ENCODE measurements at regions not wholly inside any gene's neighbourhood (a gene's known extent, or its start where the extent isn't known, plus 50 kb on each side); places are given as distances from the start of the nearest gene placed in this dataset.

GRCh38 chr4:79798047-79798446 is 275.0 kb downstream of the ANTXR2 start:
- TF ChIP-seq, protein P1, sequence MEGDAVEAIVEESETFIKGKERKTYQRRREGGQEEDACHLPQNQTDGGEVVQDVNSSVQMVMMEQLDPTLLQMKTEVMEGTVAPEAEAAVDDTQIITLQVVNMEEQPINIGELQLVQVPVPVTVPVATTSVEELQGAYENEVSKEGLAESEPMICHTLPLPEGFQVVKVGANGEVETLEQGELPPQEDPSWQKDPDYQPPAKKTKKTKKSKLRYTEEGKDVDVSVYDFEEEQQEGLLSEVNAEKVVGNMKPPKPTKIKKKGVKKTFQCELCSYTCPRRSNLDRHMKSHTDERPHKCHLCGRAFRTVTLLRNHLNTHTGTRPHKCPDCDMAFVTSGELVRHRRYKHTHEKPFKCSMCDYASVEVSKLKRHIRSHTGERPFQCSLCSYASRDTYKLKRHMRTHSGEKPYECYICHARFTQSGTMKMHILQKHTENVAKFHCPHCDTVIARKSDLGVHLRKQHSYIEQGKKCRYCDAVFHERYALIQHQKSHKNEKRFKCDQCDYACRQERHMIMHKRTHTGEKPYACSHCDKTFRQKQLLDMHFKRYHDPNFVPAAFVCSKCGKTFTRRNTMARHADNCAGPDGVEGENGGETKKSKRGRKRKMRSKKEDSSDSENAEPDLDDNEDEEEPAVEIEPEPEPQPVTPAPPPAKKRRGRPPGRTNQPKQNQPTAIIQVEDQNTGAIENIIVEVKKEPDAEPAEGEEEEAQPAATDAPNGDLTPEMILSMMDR (IDR thresholded peaks at IDR 0.05), result no peak
- TF ChIP-seq POLR2A (IDR thresholded peaks at IDR 0.05), result no peak
